ENCODE measurements at regions not wholly inside any gene's neighbourhood (a gene's known extent, or its start where the extent isn't known, plus 50 kb on each side); places are given as distances from the start of the nearest gene placed in this dataset.

GRCh38 chr11:25159341-25159740 lies 662.5 kb downstream of the LUZP2 start:
- no peak overlapping the region for H3K27ac ChIP-seq (ENCODE audit: control insufficient read depth, insufficient read depth, low read length)
- no peak overlapping the region for H3K9ac ChIP-seq (ENCODE audit: control insufficient read depth, extremely low read depth, insufficient read depth, low read length)
- H3K4me1 ChIP-seq (ENCODE audit: control insufficient read depth, extremely low read depth, insufficient read depth, low read length), result no peaks in the 10 kb centered on the region
- no peaks in the 10 kb centered on the region for H3K36me3 ChIP-seq (ENCODE audit: control insufficient read depth in 2 of 2, extremely low read depth in 1 of 2, insufficient read depth in 2 of 2, low read length in 2 of 2)
- TF ChIP-seq CTCF (optimal IDR thresholded peaks at IDR 0.05 in 1 of 3, IDR thresholded peaks at IDR 0.05 in 1 of 3, conservative IDR thresholded peaks at IDR 0.05 in 1 of 3; ENCODE audit: extremely low read depth in 1 of 3, insufficient read depth in 2 of 3, low read length in 3 of 3) (no peak), EZH2 (IDR thresholded peaks at IDR 0.05; ENCODE audit: low read length) (no peak)
- H3K27me3 ChIP-seq (ENCODE audit: control insufficient read depth, extremely low read depth, insufficient read depth, low read length), result no peaks in the 10 kb centered on the region
- H4K20me1 ChIP-seq (ENCODE audit: control insufficient read depth, extremely low read depth, insufficient read depth, low read length), result no peaks in the 10 kb centered on the region
- no peak overlapping the region for H3K4me3 ChIP-seq (ENCODE audit: control insufficient read depth in 2 of 3, extremely low read depth in 1 of 3, insufficient read depth in 2 of 3, low read depth in 1 of 3, low read length in 3 of 3)
- no peak overlapping the region for H3K4me2 ChIP-seq (ENCODE audit: control insufficient read depth, extremely low read depth, insufficient read depth, low read depth, low read length)
- no peak for FAIRE-seq
- H3K9me3 ChIP-seq (ENCODE audit: control insufficient read depth, low read depth, low read length), result no peaks in the 10 kb centered on the region
- dilution Hi-C loops (cut with MboI; ENCODE audit: extremely low pct_ligation_motif_present, low sequenced_read_pairs), result no loop called here
- H3K79me2 ChIP-seq (ENCODE audit: control insufficient read depth, insufficient read depth, low read length), result no peaks in the 10 kb centered on the region
- H2AFZ ChIP-seq (ENCODE audit: control insufficient read depth, low read length), result no peak overlapping the region
- no peak for DNase-seq (ENCODE audit: low read depth, low spot score)
- no peaks in the 10 kb centered on the region for H3K9me1 ChIP-seq (ENCODE audit: control insufficient read depth, extremely low read depth, insufficient read depth, low read length)

GRCh38 chr11:25163421-25163820 lies 666.6 kb downstream of the LUZP2 start:
- TF ChIP-seq CTCF (optimal IDR thresholded peaks at IDR 0.05 in 1 of 3, IDR thresholded peaks at IDR 0.05 in 1 of 3, conservative IDR thresholded peaks at IDR 0.05 in 1 of 3; ENCODE audit: extremely low read depth in 1 of 3, insufficient read depth in 2 of 3, low read length in 3 of 3) (no peak), EZH2 (IDR thresholded peaks at IDR 0.05; ENCODE audit: low read length) (no peak)
- dilution Hi-C loops (cut with MboI; ENCODE audit: extremely low pct_ligation_motif_present, low sequenced_read_pairs), result no loop called here
- H3K9me3 ChIP-seq (ENCODE audit: control insufficient read depth, low read depth, low read length), result no peaks in the 10 kb centered on the region
- no peak overlapping the region for H3K4me3 ChIP-seq (ENCODE audit: control insufficient read depth in 2 of 3, extremely low read depth in 1 of 3, insufficient read depth in 2 of 3, low read depth in 1 of 3, low read length in 3 of 3)
- no peaks in the 10 kb centered on the region for H3K36me3 ChIP-seq (ENCODE audit: control insufficient read depth in 2 of 2, extremely low read depth in 1 of 2, insufficient read depth in 2 of 2, low read length in 2 of 2)
- H3K4me2 ChIP-seq (ENCODE audit: control insufficient read depth, extremely low read depth, insufficient read depth, low read depth, low read length), result no peak overlapping the region
- no peak overlapping the region for H2AFZ ChIP-seq (ENCODE audit: control insufficient read depth, low read length)
- H3K4me1 ChIP-seq (ENCODE audit: control insufficient read depth, extremely low read depth, insufficient read depth, low read length), result no peaks in the 10 kb centered on the region
- no peak overlapping the region for H3K9ac ChIP-seq (ENCODE audit: control insufficient read depth, extremely low read depth, insufficient read depth, low read length)
- DNase-seq (ENCODE audit: low read depth, low spot score) (no peak), FAIRE-seq (no peak)
- H3K27me3 ChIP-seq (ENCODE audit: control insufficient read depth, extremely low read depth, insufficient read depth, low read length), result no peaks in the 10 kb centered on the region
- H3K9me1 ChIP-seq (ENCODE audit: control insufficient read depth, extremely low read depth, insufficient read depth, low read length), result no peaks in the 10 kb centered on the region
- no peaks in the 10 kb centered on the region for H3K79me2 ChIP-seq (ENCODE audit: control insufficient read depth, insufficient read depth, low read length)
- no peak overlapping the region for H3K27ac ChIP-seq (ENCODE audit: control insufficient read depth, insufficient read depth, low read length)
- H4K20me1 ChIP-seq (ENCODE audit: control insufficient read depth, extremely low read depth, insufficient read depth, low read length), result no peaks in the 10 kb centered on the region

All from keratinocyte (primary cell).